ENCODE measurements at regions not wholly inside any gene's neighbourhood (a gene's known extent, or its start where the extent isn't known, plus 50 kb on each side); places are given as distances from the start of the nearest gene placed in this dataset.

DNA sequence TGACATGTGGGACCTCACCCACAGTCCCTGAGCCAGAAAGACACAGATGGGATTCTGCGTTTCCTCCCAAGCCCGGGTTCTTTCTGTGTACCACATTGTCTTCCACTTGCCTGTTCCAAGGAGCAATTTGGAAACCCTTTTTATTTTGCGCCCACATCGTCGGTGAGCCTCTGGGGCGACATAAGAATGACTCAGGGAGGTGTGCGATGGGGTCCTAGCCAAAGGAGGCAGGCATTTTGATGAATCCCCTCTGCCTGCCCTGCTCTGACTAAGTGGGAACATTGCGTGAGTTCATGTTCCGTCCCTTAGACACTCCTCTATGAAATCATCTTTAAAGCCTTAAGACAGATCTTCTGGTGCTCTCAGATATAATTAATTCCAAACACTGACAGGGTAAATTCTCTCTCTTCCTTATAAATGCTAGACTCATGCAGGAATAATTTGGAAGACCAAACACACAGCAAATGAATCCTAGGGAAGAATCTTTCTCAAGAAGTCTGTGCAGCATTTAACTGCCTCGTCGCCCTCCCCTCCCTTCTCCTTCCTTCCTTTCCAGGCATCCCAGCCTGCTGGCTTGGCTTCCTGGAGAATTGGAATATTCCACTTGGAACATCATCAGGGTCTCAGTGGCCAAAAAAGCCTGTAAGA is 52.7 kb upstream of the FOXF1 start:
- TF ChIP-seq CTCF (IDR thresholded peaks at IDR 0.05; ENCODE audit: control extremely low read depth, extremely low read depth, low read depth, missing control alignments): no peak
- POLR2A ChIA-PET: no interaction called here
- DNase-seq (ENCODE audit: extremely low spot score): no peak
- CTCF ChIA-PET: no interaction called here

DNA sequence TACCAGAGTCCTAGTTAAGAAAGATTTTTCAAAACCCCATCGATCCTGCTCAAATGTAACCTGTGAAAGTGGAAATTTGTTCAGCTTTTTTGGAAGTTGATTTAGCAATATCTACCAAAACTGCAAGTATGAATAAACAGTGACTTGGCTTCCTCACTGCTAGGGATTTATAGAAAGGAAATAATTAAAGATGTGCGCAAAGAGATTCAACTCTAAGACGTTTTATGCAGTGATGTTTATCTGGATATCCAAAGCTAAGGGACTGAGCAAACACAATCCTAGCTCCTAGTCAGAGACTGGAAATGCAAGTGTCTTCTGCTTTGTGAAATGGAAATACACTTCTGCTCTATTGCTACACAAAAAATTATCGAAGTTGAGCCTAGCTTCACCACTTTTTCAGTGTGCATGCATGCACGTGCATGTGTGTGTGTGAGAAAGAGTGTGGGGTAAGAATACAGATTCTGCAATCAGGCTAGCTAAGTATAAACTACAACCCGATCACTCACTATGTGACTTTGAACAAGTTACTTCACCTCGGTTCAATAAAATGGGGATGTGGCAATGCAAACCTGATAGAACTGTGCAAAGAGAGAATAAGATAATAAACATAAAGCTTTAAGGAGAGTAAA is 52.1 kb upstream of the FOXF1 start:
- ChIA-PET POLR2A (no interaction called here), CTCF (no interaction called here)
- no peak for TF ChIP-seq CTCF (IDR thresholded peaks at IDR 0.05; ENCODE audit: control extremely low read depth, extremely low read depth, low read depth, missing control alignments)
- no peak for DNase-seq (ENCODE audit: extremely low spot score)

- ChIA-PET CTCF (interaction anchor here (2.9 kb wide), 1 partner anchor 11 kb away, joined by 11 read pairs; no protein-coding TSS in a partner anchor), POLR2A (no interaction called here)
- no peak for DNase-seq (ENCODE audit: extremely low spot score)
- TF ChIP-seq CTCF (IDR thresholded peaks at IDR 0.05; ENCODE audit: control extremely low read depth, extremely low read depth, low read depth, missing control alignments): no peak
Measured at GRCh38 chr16:86459266-86459665, 51.1 kb upstream of the FOXF1 start.
